NCI-H1048 (cell line): ENCODE measurements at regions not wholly inside any gene's neighbourhood (a gene's known extent, or its start where the extent isn't known, plus 50 kb on each side); places are given as distances from the start of the nearest gene placed in this dataset.
A peak's percentile ranks its signal among the peaks of the same experiment; 100 is the strongest.
"Not testable (repeated sequence)": the region's sequence is repeated elsewhere in the genome, so short reads cannot be mapped to it uniquely, and the experiment has no call there.

Experiments used
- DNase-seq: peaks from one replicate; lab custom pipeline; 2025; lab: John Stamatoyannopoulos, UW

DNA sequence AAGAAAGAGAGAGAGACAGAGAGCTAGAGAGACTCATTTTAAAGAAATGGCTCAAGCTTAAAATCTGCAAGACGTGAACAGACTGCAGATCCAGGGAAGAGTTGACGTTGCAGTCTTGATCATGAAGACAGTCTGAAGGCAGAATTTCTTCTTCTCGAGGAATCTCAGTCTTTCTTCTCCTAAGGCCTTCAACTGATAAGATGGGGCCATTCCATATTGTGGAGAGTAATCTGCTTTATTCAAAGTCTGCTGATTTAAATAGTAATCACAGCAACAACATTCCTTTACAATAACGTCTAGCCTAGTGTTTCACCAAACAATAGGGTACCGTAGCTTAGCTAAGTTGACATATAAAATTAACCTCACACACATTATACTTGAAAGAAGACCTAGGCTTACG is 208.4 kb upstream of the ADAMTS3 start:
- DNase-seq = no peak

DNA sequence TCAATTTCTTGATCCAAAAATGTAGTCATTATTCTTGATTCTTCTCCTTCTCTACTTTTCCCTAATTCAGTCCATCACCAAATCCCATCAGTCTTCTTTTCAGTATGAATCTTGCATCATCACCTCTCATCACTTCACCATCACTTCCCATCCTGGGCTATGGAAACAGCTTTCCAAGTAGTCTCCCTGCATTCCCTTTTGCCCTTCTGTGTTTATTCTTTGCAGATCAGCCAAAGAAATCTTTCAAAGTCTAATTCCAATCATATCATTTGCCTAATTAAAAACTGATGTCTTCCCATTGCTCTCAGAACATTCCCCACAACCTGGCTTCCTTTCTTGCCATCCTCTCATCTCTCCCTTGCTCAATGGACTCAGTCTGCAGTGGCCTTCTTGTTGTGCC is 201.7 kb upstream of the ADAMTS3 start:
- DNase-seq = no peak

DNA sequence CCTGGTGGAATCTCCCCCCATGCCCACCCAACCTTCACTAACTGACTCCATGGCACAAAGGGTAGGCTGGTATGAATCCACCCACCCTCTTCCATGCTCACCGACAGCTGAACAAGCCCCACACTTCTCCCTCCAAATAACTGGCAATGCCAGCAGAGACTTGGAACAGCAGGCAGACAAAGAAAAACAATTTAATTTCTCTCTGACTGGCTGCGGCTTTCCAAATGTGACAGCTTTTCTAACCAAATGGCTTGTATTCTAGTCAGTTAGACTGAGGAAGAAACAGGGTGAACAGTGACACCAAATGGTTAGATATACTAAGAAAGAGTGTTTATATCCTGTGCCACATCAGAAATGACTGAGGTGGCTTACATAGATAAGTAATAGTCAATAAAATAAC is 199.3 kb upstream of the ADAMTS3 start:
- DNase-seq = no peak

DNA sequence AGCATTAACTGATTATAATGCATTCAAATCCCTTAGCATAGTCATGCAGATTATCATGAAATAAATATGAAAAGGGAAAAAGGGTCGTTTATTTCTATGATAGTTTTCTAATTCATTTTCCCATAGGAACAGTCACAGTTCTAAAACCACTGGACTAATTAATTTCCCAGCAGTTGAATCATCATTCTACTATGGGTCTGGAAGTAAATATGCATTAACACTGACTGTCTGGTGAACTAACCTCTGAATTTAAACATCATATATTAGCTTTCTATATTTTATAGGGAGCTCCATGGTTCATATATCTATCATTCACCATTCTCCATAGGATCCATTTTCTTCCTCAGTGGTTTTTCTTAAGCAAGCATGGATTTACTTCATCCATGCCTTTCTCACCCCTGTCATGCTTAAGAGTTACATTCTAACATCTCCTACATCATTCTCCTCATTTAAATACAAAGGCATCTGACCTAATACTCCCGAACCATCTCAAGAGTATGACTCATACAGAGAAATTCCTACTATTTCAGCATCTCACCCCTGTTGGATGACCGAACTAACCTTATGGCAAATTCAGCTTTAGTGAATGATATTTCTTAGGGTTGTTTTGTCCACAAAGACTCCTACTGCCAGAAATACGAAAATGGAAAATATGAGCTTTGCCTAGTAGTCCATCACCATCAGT is 198.7 kb upstream of the ADAMTS3 start:
- DNase-seq = no peak

DNA sequence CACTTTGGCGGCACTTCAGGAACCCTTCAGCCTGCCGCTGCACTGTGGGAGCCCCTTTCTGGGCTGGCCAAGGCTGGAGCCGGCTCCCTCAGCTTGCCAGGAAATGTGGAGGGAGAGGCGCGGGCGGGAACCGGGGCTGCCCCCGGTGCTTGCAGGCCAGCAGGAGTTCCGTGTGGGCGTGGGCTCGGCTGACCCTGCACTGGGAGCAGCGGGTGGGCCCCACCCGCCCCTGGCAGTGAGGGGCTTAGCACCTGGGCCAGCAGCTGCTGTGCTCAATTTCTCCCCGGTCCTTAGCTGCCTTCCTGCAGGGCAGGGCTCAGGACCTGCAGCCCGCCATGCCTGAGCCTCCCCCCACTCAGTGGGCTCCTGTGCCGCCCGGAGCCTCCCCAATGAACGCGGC is 196.8 kb upstream of the ADAMTS3 start:
- not testable (repeated sequence) for DNase-seq

DNA sequence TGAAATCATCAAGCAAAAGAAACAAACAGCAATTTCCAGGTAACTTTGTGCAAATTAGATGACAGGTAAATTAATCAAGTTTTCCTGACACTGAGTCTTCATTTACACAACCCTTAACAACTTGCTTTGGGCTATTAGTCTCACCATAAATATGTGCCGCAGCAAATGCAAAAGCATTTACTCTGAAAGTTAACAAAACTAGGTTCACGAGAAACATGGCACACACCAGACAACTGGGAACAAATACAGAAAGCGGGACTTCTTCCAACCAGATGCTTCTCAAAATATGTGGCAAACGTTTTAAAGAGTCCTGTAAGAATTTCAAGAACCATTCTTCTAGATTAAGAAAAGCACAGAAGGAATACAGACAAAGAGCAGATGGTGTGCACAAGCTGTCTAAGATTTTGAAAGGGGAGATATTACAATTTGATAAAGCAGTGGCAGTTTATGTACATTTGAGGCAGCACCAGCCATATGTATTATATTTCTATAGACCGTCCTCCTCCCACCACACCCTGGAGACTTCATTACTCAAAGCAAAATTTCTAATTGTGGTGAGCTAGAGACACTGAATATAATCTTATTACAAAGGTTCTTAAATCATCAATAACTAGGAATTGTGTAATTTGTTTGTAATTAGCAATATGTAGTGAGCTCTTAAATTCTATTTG is 192.5 kb upstream of the ADAMTS3 start:
- DNase-seq = no peak

DNA sequence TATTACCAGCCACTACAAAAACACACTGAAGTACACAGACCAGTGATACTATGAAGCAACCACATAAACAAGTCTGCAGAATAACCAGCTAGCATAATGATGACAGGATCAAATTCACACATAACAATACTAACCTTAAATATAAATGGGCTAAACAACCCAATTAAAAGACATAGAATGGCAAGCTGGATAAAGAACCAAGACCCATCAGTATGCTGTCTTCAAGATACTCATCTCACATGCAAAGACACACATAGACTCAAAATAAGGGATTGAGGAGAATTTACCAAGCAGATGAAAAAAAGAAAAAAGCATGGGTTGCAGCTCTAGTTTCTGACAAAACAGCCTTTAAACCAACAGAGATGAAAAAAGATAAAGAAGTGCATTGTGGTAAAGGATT is 184.4 kb upstream of the ADAMTS3 start:
- DNase-seq = not testable (repeated sequence)

DNA sequence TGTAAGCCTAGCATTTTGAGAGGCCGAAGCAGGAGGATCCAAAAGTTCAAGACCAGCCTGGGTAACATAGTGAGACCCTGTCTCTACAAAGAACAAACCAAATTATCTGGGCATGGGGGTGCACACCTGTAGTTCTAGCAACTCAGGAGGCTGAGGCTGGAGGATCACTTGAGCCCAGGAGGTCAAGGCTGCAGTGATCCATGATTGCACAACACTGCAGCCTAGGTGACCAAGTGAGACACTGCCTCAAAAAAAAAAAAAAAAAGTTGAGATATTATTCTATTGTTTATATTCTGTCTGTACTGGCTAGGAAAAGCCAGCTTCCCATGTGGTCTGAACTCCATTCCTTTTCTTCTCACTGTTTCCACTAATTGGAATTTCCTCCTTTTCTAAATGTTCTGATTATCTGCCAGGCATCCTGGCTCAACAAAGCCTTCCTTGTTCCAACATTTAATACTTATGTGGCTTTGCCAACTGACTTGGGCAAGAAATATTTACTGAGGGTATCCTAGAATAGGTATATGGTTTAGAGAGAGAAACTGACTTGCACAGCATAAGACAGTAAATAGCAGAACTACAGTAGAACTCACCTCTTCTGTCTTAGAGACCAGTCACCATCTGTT is 175.2 kb upstream of the ADAMTS3 start:
- no peak for DNase-seq

DNA sequence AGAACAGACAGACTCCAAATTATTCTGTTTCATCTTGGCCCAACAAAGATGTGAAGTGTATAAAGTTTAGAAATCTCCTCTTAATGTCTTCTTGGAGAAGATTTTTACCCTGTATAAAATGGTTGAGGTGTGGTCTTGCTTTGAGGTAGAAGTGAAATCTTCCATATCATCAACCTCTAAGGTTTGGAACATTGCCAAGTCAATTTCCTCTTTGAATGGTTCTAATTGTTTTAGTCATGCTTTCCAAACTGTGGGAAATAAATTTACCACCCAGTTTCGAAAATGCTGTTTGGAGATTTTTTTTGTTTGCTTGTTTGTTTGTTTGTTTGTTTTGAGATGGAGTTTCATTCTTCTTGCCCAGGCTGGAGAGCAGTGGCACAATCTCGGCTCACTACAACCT is 174.1 kb upstream of the ADAMTS3 start:
- no peak for DNase-seq

DNA sequence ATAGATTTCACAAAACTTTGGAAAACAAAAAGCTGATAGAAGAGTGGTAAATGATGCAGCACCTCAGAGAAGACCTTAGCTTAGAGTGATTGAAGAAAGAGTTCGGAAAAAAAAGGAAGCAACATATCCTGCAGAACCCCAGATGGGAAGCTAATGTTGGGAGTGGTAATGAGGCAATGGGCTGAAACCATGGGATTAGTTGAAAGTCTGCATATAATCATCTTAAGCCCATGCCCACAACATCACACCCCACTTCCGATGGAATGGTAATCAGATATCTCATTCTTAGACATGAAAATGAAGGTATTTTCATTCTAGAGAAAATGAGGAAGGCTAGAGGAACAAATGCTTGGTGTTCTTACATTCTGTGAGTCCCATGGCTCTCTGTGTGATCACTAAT is 146.3 kb upstream of the ADAMTS3 start:
- no peak for DNase-seq

DNA sequence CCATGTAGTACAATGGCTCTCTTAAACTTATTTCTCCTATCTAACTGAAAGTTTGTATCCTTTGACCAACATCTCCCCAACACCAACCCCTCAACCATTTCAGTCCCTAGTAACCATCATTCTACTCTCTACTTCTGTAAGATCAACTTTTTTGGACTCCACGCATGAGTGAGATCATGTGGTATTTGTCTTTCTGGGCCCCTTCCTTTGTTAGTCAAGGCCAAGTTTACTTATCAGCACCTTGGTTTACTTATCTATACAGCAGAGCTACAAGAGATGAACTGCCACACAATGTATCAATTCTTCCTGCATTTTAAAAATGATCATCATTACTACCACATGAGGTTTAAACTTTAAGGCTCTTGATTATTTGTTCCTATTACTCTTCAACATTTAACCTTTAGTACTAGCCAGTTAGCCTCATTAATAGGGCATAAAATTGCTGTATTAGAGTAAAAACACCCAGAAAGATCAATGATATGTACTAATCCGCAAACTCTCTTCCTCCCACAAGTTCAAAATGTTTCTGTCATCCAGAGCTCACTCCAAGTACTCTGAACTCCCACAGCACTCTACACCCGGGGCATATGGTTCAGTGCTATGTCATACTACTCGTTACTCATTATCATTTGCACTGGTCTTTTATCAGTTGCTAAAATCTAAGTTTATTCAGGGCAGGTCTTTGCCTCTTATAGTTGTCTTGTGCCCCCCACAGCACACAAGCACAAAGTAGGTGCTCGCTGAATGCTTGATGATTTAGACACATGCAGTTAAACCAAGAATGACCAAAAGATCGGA is 145.7 kb upstream of the ADAMTS3 start:
- DNase-seq = no peak

DNA sequence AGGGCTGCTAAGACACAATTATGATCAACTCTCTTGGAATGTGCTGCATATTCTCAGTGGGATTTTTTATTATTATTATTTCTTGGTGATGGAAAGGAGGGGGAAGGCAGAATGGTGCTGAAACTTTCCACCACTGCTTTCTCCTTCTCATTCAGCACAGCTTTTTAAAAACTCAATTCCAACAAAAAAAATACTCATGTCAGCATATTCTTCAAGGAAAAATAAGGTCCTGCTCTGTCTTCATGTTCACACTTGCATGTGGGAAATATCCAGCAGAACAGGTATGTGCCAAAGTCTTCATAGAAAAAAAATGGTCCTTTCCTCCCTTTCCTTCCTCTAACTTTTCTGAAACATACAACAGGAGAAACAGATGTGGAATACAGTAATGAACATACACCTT is 144.0 kb upstream of the ADAMTS3 start:
- DNase-seq = no peak

DNA sequence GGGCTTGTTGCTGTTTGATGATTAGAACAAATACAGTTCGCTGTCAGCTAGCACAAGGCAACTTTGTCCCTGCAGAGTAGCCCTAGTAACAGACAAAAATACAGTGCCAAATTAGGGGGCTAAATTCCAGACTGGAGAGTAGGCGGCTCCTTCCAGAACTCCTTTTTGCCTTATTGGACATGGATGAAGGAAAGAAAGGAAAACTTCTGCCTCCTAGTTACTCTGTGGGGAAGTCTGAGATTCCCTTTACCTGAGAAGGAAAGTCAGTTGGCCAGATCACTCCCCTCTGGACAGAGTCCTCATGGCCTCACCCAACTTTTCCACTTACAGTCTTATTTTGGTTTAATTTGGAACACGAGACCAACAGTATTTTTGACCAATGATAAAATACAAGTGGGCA is 140.5 kb upstream of the ADAMTS3 start:
- no peak for DNase-seq

DNA sequence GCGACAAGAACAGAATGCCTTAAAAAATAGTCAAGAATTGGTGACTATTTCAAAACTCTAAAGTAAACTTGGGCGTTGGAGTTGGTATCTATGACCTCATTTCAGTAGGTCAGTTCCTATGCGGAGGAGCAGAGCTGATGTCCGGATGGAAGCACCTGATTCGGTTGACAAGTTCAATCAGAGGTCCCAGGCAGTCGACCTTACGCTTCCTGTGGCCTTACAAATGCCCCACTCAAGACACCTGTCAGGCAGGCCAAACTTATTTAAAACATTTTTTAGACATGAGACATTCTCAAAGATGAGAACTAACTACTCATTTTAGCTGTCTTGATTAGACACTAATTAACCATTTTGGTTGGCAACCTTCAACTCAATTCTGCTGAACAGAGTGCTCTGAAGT is 137.7 kb upstream of the ADAMTS3 start:
- no peak for DNase-seq

DNA sequence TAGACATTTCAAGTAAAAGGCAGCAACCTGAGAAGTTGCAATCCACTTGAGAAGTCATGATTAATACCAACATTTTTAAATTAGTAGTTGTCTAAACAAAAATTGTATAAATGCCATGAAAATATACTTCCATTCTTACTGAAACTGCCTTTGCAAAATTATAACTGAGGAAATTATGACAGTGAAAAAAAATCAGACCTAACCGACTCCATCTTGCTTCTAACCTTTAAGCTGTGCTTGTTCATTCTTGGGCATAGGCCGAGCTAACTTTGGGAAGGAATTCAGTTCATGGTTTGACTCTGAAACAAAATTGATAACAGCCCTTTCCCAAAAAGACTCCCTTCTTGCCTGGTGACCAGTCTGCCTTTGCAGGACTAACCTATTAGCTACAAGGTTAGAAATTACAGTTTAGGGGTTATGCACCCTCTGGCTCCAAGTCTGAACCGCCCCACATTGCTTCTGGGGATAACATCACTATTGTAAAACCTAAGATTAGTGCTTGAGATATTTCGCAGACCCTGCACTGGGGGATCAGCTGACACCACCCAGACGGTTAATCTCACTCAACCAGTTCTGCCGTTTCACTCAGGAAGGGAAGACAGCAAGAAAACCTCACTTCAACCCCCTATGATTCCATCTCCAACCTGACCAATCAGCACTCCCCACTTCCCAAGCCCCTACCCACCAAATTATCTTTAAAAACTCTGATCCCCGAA is 136.1 kb upstream of the ADAMTS3 start:
- DNase-seq = not testable (repeated sequence)

DNA sequence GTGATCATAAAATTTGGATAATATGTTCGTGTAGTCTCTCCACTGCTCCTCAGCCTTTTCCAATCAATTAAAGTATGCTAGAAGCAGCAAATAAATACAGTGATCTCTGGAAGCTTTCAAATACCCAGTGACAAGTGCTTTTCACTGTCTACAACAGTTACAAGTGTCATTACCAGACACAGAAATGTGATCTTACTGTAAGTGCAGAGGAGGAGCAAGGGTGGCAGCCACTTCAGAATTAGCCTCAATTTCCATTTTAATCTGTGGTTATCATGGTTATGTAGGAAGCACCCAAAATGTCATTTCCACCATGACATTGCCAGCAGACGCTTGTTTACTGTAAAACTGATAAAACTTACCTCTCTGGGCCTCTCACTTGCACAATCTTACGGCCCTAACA is 133.9 kb upstream of the ADAMTS3 start:
- no peak for DNase-seq

DNA sequence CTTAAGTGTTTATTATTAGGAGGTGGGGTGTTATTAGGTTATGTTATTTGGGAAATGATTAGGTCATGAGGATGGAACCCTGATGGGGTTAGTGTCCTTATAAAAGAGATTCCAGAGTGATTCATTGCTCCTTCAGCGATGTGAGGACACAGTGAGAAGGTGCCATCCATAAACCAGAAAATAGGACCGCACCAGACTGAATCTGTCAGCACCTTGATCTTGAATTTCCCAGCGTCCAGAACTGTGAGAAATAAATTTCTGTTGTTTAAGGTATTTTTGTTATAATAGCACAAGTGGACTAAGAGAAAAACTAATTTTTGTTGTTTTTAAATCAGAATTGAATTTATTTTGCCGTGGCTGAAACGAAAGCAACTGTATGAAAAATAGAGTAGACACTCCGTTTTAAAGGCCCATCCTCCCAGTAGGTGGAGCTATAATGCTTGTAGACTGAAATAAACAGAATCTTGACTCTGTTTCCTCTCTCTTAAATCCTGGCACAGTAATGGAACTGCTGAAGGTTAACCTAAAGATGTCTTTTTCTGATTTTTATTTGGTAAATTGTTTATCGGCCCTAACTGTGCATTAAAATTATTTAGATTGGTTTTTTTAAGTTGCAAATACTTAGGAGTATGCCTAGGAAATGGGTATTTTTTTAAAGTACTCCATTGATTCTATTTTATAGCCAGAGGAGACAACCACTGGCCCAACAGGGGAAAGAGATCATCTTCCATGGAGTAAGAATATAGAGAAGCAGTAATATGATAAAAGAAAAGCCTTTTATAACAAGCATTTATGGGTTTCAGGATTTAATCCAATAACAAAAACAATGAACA is 133.2 kb upstream of the ADAMTS3 start:
- peak; percentile 7 for DNase-seq

DNA sequence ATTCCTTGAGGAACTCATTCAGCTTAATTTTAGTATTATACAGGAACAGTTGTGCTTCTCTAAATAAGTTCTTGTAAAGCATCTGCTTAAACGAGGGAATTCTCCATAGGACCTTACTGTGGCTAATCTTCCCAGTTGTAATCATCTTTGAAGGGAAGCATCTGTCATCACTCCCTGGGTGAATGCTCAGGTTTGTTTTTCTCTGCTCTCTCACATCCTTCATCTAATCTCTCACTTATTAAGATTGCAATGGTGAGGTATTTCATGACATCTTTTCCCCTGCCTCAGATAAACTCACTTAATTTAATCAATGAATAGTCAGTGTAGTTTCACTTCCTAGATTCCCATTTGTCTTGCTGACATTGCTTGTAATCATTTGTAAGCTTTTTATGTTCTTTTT is 121.8 kb upstream of the ADAMTS3 start:
- DNase-seq = no peak

DNA sequence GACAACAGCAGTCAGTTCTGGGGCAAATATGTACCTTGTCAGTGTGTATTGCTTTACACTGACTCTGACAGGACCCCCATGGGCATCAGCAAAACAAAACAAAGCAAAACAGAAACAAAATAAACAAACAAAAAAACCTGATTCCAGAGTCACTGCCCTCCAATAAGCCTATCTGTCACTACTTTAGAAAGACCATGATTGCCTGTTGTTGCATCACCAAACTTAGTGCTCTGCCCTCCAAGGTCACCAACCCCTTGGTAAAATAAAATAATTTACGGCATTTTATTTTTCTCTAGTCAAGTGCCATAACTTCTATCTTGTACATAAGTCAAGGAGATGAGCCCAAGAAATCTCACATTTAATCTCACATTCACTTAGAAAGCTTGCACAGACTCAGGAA is 120.9 kb upstream of the ADAMTS3 start:
- no peak for DNase-seq

DNA sequence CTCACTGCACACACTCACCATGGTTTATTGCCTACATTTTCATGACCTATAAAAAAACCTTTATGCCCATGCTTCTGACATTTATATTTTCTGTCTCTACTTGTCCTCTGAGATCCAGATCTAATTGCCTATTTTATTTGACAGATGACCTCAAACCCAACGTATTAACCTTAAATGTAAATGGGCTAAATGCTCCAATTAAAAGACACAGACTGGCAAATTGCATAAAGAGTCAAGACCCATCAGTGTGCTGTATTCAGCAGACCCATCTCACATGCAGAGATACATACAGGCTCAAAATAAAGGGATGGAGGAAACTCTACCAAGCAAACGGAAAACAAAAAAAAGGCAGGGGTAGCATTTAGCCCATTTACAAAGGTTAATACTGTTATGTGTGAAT is 117.4 kb upstream of the ADAMTS3 start:
- DNase-seq = not testable (repeated sequence)

DNA sequence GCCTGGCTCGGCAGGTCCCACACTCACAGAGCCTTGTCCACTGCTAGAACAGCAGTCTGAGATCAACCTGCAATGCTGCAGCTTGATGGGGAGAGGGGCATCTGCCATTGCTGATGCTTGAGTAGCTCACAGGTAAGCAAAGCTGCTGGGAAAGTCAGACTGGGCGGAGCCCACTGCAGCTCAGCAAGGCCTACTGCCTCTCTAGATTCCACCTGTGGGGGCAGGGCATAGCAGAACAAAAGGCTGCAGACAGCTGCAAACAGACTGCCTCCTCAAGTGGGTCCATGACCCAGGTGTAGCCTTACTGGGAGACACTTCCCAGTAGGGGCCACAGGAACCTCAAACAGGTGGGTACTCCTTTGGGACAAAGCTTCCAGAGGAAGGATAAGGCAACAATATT is 110.6 kb upstream of the ADAMTS3 start:
- no peak for DNase-seq
